ENCODE measurements at regions not wholly inside any gene's neighbourhood (a gene's known extent, or its start where the extent isn't known, plus 50 kb on each side); places are given as distances from the start of the nearest gene placed in this dataset.

DNA sequence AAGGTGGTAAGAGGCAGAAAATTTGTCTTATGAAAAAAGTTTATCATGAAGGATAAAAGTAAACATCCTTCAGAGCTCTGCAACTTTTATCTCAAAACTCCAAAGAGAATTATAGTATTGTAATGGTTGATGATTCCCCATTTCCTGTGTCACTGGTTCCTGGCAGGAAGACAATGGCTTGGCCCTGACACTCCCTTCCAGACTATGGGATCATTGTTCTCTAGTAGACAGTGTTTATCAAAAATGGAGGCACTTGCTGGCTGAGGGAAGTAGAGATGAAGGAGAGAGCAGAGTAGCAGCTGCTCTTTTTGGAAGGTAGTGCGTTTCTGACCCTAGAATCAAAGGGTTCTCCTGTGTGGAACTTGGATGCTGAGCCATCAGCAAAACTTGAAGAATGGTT, 145.9 kb upstream of the ATP1B1 start:
- FAIRE-seq, result no peak

GRCh38 chr1:168963601-168964000, 142.9 kb upstream of the ATP1B1 start:
- no peak overlapping the region for H3K27ac ChIP-seq (ENCODE audit: control insufficient read depth, insufficient read depth, low read length)
- no peak overlapping the region for H2AFZ ChIP-seq (ENCODE audit: control insufficient read depth, low read length)
- H3K9me3 ChIP-seq (ENCODE audit: control insufficient read depth, low read depth, low read length), result no peaks in the 10 kb centered on the region
- H3K4me2 ChIP-seq (ENCODE audit: control insufficient read depth, extremely low read depth, insufficient read depth, low read depth, low read length), result no peak overlapping the region
- no peak overlapping the region for H3K4me3 ChIP-seq (ENCODE audit: control insufficient read depth in 2 of 3, extremely low read depth in 1 of 3, insufficient read depth in 2 of 3, low read depth in 1 of 3, low read length in 3 of 3)
- no peaks in the 10 kb centered on the region for H4K20me1 ChIP-seq (ENCODE audit: control insufficient read depth, extremely low read depth, insufficient read depth, low read length)
- TF ChIP-seq, protein P1, sequence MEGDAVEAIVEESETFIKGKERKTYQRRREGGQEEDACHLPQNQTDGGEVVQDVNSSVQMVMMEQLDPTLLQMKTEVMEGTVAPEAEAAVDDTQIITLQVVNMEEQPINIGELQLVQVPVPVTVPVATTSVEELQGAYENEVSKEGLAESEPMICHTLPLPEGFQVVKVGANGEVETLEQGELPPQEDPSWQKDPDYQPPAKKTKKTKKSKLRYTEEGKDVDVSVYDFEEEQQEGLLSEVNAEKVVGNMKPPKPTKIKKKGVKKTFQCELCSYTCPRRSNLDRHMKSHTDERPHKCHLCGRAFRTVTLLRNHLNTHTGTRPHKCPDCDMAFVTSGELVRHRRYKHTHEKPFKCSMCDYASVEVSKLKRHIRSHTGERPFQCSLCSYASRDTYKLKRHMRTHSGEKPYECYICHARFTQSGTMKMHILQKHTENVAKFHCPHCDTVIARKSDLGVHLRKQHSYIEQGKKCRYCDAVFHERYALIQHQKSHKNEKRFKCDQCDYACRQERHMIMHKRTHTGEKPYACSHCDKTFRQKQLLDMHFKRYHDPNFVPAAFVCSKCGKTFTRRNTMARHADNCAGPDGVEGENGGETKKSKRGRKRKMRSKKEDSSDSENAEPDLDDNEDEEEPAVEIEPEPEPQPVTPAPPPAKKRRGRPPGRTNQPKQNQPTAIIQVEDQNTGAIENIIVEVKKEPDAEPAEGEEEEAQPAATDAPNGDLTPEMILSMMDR (optimal IDR thresholded peaks at IDR 0.05 in 1 of 3, IDR thresholded peaks at IDR 0.05 in 1 of 3, conservative IDR thresholded peaks at IDR 0.05 in 1 of 3; ENCODE audit: extremely low read depth in 1 of 3, insufficient read depth in 2 of 3, low read length in 3 of 3), result no peak
- no peak for TF ChIP-seq EZH2 (IDR thresholded peaks at IDR 0.05; ENCODE audit: low read length)
- no peaks in the 10 kb centered on the region for H3K9me1 ChIP-seq (ENCODE audit: control insufficient read depth, extremely low read depth, insufficient read depth, low read length)
- no peak overlapping the region for H3K9ac ChIP-seq (ENCODE audit: control insufficient read depth, extremely low read depth, insufficient read depth, low read length)
- DNase-seq (ENCODE audit: low read depth, low spot score), result no peak
- H3K27me3 ChIP-seq (ENCODE audit: control insufficient read depth, extremely low read depth, insufficient read depth, low read length), result no peaks in the 10 kb centered on the region
- H3K36me3 ChIP-seq (ENCODE audit: control insufficient read depth in 2 of 2, extremely low read depth in 1 of 2, insufficient read depth in 2 of 2, low read length in 2 of 2), result no peaks in the 10 kb centered on the region
- dilution Hi-C loops (cut with MboI; ENCODE audit: extremely low pct_ligation_motif_present, low sequenced_read_pairs), result no loop called here
- H3K79me2 ChIP-seq (ENCODE audit: control insufficient read depth, insufficient read depth, low read length), result no peaks in the 10 kb centered on the region
- FAIRE-seq, result no peak
- no peaks in the 10 kb centered on the region for H3K4me1 ChIP-seq (ENCODE audit: control insufficient read depth, extremely low read depth, insufficient read depth, low read length)

More for the DNA sequence above, 145.9 kb upstream of the ATP1B1 start:
- Histone ChIP-seq H3K4me3 (ENCODE audit: control insufficient read depth in 2 of 3, extremely low read depth in 1 of 3, insufficient read depth in 2 of 3, low read depth in 1 of 3, low read length in 3 of 3) (no peak overlapping the region), H3K4me2 (ENCODE audit: control insufficient read depth, extremely low read depth, insufficient read depth, low read depth, low read length) (no peak overlapping the region), H3K27me3 (ENCODE audit: control insufficient read depth, extremely low read depth, insufficient read depth, low read length) (no peaks in the 10 kb centered on the region), H3K9me1 (ENCODE audit: control insufficient read depth, extremely low read depth, insufficient read depth, low read length) (no peaks in the 10 kb centered on the region), H4K20me1 (ENCODE audit: control insufficient read depth, extremely low read depth, insufficient read depth, low read length) (no peaks in the 10 kb centered on the region), H3K36me3 (ENCODE audit: control insufficient read depth in 2 of 2, extremely low read depth in 1 of 2, insufficient read depth in 2 of 2, low read length in 2 of 2) (no peaks in the 10 kb centered on the region), H3K9me3 (ENCODE audit: control insufficient read depth, low read depth, low read length) (no peaks in the 10 kb centered on the region), H3K9ac (ENCODE audit: control insufficient read depth, extremely low read depth, insufficient read depth, low read length) (no peak overlapping the region), H3K27ac (ENCODE audit: control insufficient read depth, insufficient read depth, low read length) (no peak overlapping the region), H2AFZ (ENCODE audit: control insufficient read depth, low read length) (no peak overlapping the region), H3K4me1 (ENCODE audit: control insufficient read depth, extremely low read depth, insufficient read depth, low read length) (no peaks in the 10 kb centered on the region), H3K79me2 (ENCODE audit: control insufficient read depth, insufficient read depth, low read length) (no peaks in the 10 kb centered on the region)
- dilution Hi-C loops (cut with MboI; ENCODE audit: extremely low pct_ligation_motif_present, low sequenced_read_pairs), result no loop called here
- TF ChIP-seq EZH2 (IDR thresholded peaks at IDR 0.05; ENCODE audit: low read length), result no peak
- TF ChIP-seq, protein P1 (optimal IDR thresholded peaks at IDR 0.05 in 1 of 3, IDR thresholded peaks at IDR 0.05 in 1 of 3, conservative IDR thresholded peaks at IDR 0.05 in 1 of 3; ENCODE audit: extremely low read depth in 1 of 3, insufficient read depth in 2 of 3, low read length in 3 of 3), result no peak
- DNase-seq (ENCODE audit: low read depth, low spot score), result no peak

All from keratinocyte (primary cell).